ENCODE measurements at regions not wholly inside any gene's neighbourhood (a gene's known extent, or its start where the extent isn't known, plus 50 kb on each side); places are given as distances from the start of the nearest gene placed in this dataset.

DNA sequence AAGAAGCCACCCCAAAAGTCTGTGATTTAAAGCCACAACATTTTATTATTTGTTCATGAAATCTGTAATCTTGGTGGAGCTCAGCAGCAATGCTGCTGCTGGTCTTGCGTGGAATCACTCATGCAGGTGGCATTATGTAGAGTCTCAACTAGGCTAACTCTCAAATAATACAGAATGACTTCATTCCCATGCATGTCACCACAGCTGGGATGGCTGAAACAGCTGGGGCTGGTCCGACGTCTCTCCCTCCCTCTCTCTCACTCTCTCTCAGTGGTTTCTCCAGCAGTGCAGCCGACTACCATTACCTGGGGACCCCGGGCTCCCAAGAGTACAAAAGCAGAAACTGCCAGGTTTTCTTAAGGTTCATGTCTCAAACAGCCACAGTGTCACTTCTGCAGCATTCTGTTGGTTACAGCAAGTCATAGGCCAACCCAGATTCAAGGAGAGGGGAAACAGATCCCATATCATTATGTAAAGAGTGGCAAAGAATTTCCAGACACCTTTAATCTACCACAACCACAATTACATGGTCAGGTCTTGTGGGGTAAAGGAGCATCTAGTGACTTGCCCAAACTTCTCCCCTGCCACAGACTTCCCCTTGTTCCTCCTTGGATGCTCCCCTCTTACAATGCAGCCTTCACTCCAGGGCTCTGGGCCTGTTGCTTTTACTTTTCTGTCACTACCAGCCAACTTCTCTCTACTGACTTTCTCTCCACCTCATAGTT is 192.0 kb upstream of the HMGA2 start:
- H3K27me3 Mint-ChIP-seq = no peaks in the 10 kb centered on the region
- intact Hi-C loops (cut with micrococcal nuclease) = no loop called here
- DNase-seq = no peak
- no peak overlapping the region for H3K27ac Mint-ChIP-seq
- no peaks in the 10 kb centered on the region for H3K36me3 Mint-ChIP-seq (ENCODE audit: low read depth)
- no peaks in the 10 kb centered on the region for H3K9me3 Mint-ChIP-seq
- H3K4me3 Mint-ChIP-seq = no peak overlapping the region
- H3K4me1 Mint-ChIP-seq = no peaks in the 10 kb centered on the region

DNA sequence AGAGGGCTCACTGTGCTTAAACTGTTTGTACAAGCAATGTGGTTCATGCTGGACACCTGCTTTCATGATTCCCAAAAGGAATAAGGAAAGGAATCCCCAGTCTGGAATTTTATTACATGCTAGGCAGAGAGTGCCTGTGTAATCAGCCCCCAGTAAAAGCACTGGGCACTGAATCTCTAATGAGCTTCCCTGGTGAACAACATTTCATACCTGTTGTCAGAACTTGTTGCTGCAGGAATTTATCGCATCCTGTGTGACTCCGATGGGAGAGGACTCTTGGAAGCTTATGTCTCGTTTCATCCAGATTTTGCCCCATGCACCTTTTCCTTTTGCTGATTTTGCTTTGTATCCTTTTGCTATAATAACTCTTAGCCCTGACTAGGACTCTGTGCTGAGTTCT is 190.2 kb upstream of the HMGA2 start:
- no peaks in the 10 kb centered on the region for H3K4me1 Mint-ChIP-seq
- H3K9me3 Mint-ChIP-seq = no peaks in the 10 kb centered on the region
- no peaks in the 10 kb centered on the region for H3K27me3 Mint-ChIP-seq
- intact Hi-C loops (cut with micrococcal nuclease) = no loop called here
- H3K36me3 Mint-ChIP-seq (ENCODE audit: low read depth) = no peaks in the 10 kb centered on the region
- DNase-seq = no peak
- no peak overlapping the region for H3K4me3 Mint-ChIP-seq
- H3K27ac Mint-ChIP-seq = no peak overlapping the region

DNA sequence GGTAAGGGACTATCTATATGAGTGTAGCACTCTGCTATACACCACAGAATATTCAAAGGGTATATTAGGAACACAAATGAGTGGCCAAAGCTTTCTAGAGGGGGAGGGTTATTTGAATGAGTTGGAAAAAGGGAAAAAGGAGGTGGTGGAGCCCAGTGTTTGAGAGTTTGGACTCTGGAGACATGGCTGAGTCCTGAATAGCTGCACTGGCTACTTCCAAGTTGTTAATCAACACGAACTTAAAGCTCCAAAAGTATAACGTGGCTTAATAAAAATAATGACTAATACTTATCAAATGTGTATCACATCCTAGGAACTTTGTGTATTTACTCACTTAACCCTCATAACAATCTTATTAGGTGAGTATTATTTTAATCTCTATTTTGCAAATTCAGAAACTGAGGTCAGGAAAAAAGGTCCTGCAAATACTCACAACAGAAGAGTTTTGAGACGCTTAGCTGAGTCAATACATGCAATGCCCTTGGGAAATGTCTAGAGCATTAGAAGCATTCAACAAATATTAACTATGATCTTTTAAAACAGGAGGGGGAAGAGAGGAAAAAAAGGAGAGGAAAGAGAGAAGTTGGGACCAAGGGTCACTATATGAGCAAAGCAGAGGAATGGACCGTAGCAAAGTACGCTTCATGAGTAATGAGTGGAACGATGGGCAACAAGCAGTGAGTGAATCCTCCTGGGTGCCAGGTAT is 189.5 kb upstream of the HMGA2 start:
- DNase-seq = no peak
- no peaks in the 10 kb centered on the region for H3K36me3 Mint-ChIP-seq (ENCODE audit: low read depth)
- no peaks in the 10 kb centered on the region for H3K27me3 Mint-ChIP-seq
- H3K4me3 Mint-ChIP-seq = no peak overlapping the region
- intact Hi-C loops (cut with micrococcal nuclease) = no loop called here
- H3K27ac Mint-ChIP-seq = no peak overlapping the region
- H3K4me1 Mint-ChIP-seq = no peaks in the 10 kb centered on the region
- no peaks in the 10 kb centered on the region for H3K9me3 Mint-ChIP-seq

DNA sequence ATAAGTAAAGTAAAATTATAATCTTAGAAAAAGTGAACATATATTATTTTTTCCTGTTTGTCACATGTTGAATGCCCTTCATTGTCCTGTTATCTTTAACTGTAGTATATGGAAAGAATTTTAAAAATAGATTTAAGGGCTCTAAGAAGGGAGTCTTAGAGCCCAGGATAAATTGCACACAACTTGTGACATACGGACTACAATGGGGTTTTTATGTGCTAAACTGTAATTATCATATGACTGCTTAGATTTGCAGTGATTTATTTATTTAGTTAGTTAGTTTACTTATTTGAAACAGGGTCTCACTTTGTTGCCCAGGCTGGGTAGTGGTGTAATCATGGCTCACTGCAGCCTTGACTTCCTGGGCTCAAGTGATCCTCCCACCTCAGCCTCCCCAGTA is 187.8 kb upstream of the HMGA2 start:
- Mint-ChIP-seq H3K27ac (no peak overlapping the region), H3K4me3 (no peak overlapping the region), H3K27me3 (no peaks in the 10 kb centered on the region), H3K36me3 (ENCODE audit: low read depth) (no peaks in the 10 kb centered on the region), H3K9me3 (no peaks in the 10 kb centered on the region), H3K4me1 (no peaks in the 10 kb centered on the region)
- DNase-seq = no peak
- intact Hi-C loops (cut with micrococcal nuclease) = no loop called here

DNA sequence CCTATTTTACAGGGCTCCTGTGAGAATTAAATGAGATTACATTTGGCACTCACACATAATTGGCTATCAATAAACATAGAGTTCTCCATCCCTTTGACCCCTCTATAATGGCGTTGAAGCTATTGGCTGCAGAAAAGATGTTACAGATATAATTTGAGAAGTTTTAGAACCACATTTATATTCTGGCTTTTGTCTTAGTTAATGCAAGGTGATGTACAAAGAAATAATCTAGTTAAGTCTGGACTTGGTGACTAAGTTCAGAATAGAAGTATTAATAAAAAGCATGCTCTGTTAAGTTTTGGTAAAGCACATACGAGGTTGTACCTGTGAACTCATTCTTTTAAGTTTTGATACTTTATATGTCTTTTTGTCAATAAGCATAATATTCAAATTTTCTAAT is 187.1 kb upstream of the HMGA2 start:
- no peak overlapping the region for H3K27ac Mint-ChIP-seq
- no peaks in the 10 kb centered on the region for H3K9me3 Mint-ChIP-seq
- H3K4me1 Mint-ChIP-seq = no peaks in the 10 kb centered on the region
- intact Hi-C loops (cut with micrococcal nuclease) = no loop called here
- no peak for DNase-seq
- no peaks in the 10 kb centered on the region for H3K36me3 Mint-ChIP-seq (ENCODE audit: low read depth)
- no peak overlapping the region for H3K4me3 Mint-ChIP-seq
- H3K27me3 Mint-ChIP-seq = no peaks in the 10 kb centered on the region

- no peaks in the 10 kb centered on the region for H3K9me3 Mint-ChIP-seq
- intact Hi-C loops (cut with micrococcal nuclease) = no loop called here
These were observed 186.5 kb upstream of the HMGA2 start for GRCh38 chr12:65637774-65638173.

GRCh38 chr12:65638324-65638723 is 186.0 kb upstream of the HMGA2 start:
- intact Hi-C loops (cut with micrococcal nuclease) = no loop called here
- Mint-ChIP-seq H3K9me3 (no peaks in the 10 kb centered on the region), H3K27ac (no peak overlapping the region), H3K4me3 (no peak overlapping the region), H3K36me3 (ENCODE audit: low read depth) (no peaks in the 10 kb centered on the region), H3K4me1 (no peaks in the 10 kb centered on the region), H3K27me3 (no peaks in the 10 kb centered on the region)
- DNase-seq = no peak

More at GRCh38 chr12:65637774-65638173, 186.5 kb upstream of the HMGA2 start:
- Mint-ChIP-seq H3K4me3 (no peak overlapping the region), H3K4me1 (no peaks in the 10 kb centered on the region), H3K36me3 (ENCODE audit: low read depth) (no peaks in the 10 kb centered on the region), H3K27me3 (no peaks in the 10 kb centered on the region), H3K27ac (no peak overlapping the region)
- no peak for DNase-seq

DNA sequence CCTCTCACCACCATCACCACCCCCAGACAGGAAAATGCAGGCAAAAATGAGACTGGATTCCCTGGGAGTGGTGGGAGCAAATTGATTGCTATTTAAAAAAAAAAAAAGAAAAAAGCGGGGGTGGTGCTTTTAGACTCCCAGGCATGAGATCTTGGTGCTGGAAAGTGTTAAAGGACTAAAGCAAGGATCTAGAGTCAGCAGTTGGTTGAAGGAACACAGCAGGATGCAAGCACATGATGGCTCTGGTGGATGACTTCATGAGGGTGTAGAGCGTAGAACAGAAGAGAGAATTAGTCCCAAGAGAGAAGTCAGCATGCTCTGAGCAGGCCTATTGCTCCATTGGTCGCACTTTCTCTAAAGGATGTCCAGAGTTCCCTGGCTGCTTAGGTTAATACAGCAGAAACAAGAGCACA is 183.8 kb upstream of the HMGA2 start:
- H3K27me3 Mint-ChIP-seq = peaks cover 2% of the 10 kb centered on the region
- H3K4me1 Mint-ChIP-seq = no peaks in the 10 kb centered on the region
- no peak overlapping the region for H3K4me3 Mint-ChIP-seq
- no peaks in the 10 kb centered on the region for H3K9me3 Mint-ChIP-seq
- no peaks in the 10 kb centered on the region for H3K36me3 Mint-ChIP-seq (ENCODE audit: low read depth)
- intact Hi-C loops (cut with micrococcal nuclease) = no loop called here
- no peak for DNase-seq
- H3K27ac Mint-ChIP-seq = no peak overlapping the region

- H3K4me3 Mint-ChIP-seq = no peak overlapping the region
- H3K27ac Mint-ChIP-seq = no peak overlapping the region
- no peak for DNase-seq
- intact Hi-C loops (cut with micrococcal nuclease) = no loop called here
- H3K9me3 Mint-ChIP-seq = peaks cover 3% of the 10 kb centered on the region
- no peaks in the 10 kb centered on the region for H3K4me1 Mint-ChIP-seq
- peaks cover 3% of the 10 kb centered on the region for H3K27me3 Mint-ChIP-seq
- H3K36me3 Mint-ChIP-seq (ENCODE audit: low read depth) = no peaks in the 10 kb centered on the region
These were observed 182.1 kb upstream of the HMGA2 start for GRCh38 chr12:65642061-65642661.

DNA sequence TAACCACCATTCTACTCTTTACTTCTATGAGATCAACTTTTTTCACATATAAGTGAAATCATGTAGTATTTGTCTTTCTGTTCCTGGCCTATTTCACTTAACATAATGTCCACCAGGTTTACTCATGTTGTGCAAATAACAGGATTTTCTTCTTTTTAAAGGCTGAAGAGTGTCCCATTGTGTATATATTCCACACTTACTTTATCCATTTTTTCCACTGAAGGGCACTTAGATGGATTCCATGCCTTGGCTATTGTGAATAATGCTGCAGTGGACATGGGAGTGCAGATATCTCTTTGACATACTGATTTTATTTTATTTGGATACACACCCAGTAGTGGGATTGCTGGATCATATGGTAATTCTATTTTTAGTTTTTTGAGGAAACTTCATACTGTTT is 181.1 kb upstream of the HMGA2 start:
- Mint-ChIP-seq H3K9me3 (peaks cover 4% of the 10 kb centered on the region), H3K4me3 (no peak overlapping the region), H3K27ac (no peak overlapping the region), H3K27me3 (peaks cover 3% of the 10 kb centered on the region), H3K36me3 (ENCODE audit: low read depth) (no peaks in the 10 kb centered on the region), H3K4me1 (no peaks in the 10 kb centered on the region)
- intact Hi-C loops (cut with micrococcal nuclease) = no loop called here
- DNase-seq = no peak

DNA sequence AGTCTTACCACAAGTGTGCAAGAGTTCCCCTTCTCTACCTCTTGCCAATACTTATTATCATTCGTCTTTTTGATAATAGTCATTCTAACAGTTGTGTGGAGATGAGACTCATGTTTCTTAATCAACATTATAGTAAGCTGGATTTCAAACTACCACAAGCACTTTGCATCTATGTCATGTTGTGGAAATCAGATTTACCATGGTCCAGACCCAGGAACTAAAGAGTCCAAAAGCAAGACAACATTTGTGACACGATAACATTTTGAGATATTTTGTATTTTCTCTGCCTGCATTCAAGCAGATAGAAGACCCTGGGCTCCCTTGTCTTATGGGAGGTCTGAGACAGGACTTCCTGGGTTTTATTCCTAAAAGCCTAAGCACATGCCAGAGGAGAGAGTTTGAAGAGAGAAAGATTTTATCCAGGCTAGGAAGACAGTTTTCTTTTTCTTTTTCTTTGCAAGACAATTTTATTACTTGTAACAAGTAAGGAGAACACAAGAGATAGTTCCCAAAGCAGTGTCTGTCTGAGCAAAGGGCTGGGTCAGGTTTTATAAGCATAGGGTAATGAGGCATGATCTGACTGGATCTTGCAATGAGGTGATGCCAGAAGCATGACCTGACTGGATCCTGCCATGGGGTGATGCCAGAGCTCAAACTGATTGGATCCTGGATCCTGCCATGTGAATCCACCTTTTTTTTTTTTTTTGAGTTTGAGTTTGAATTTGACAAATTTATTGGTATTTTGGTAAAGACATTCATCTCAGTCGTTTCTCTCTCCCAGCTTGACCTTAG is 180.5 kb upstream of the HMGA2 start:
- intact Hi-C loops (cut with micrococcal nuclease) = no loop called here
- Mint-ChIP-seq H3K4me3 (no peak overlapping the region), H3K27me3 (peaks cover 3% of the 10 kb centered on the region), H3K9me3 (peaks cover 4% of the 10 kb centered on the region), H3K27ac (no peak overlapping the region), H3K36me3 (ENCODE audit: low read depth) (no peaks in the 10 kb centered on the region), H3K4me1 (no peaks in the 10 kb centered on the region)
- no peak for DNase-seq

DNA sequence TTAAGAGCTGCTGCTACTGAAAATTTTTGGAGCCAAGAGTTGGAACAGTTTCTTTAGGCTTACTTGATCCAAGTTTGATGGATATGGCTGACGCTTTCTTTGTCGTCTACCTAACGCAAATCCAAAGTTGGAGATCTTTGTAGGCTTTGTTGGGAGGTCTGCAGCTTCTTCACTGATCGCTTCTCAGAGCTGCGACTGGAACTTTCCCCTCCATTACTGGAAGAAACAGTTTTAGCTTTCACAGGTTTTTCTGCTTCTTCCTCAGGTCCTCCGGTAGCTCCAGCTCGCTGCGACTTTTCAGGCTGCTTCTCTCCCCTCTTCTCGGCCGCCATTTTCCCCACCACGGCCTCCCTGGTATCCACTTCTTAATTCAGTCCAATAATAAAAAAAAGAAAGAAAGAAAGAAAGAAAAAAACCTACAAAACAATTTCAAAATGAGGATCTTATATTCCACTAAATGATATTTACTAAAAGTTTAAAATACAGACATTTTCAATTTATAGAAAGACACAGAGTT is 178.1 kb upstream of the HMGA2 start:
- Mint-ChIP-seq H3K9me3 (peaks cover 7% of the 10 kb centered on the region), H3K27me3 (peaks cover 5% of the 10 kb centered on the region), H3K27ac (no peak overlapping the region), H3K4me3 (no peak overlapping the region), H3K36me3 (ENCODE audit: low read depth) (no peaks in the 10 kb centered on the region), H3K4me1 (no peaks in the 10 kb centered on the region)
- intact Hi-C loops (cut with micrococcal nuclease) = no loop called here
- DNase-seq = no peak

GRCh38 chr12:65647074-65647473 is 177.2 kb upstream of the HMGA2 start:
- Mint-ChIP-seq H3K4me3 (no peak overlapping the region), H3K9me3 (peaks cover 7% of the 10 kb centered on the region), H3K36me3 (ENCODE audit: low read depth) (no peaks in the 10 kb centered on the region), H3K27me3 (peaks cover 5% of the 10 kb centered on the region), H3K4me1 (no peaks in the 10 kb centered on the region), H3K27ac (no peak overlapping the region)
- intact Hi-C loops (cut with micrococcal nuclease) = no loop called here
- DNase-seq = no peak

- peaks cover 7% of the 10 kb centered on the region for H3K9me3 Mint-ChIP-seq
- intact Hi-C loops (cut with micrococcal nuclease) = no loop called here
- no peaks in the 10 kb centered on the region for H3K4me1 Mint-ChIP-seq
- H3K4me3 Mint-ChIP-seq = no peak overlapping the region
- peaks cover 7% of the 10 kb centered on the region for H3K27me3 Mint-ChIP-seq
- DNase-seq = no peak
- no peak overlapping the region for H3K27ac Mint-ChIP-seq
- no peaks in the 10 kb centered on the region for H3K36me3 Mint-ChIP-seq (ENCODE audit: low read depth)
These were observed 175.8 kb upstream of the HMGA2 start for GRCh38 chr12:65648461-65648860.
